ENCODE measurements at regions not wholly inside any gene's neighbourhood (a gene's known extent, or its start where the extent isn't known, plus 50 kb on each side); places are given as distances from the start of the nearest gene placed in this dataset.

- TF ChIP-seq POLR2AphosphoS5 (IDR thresholded peaks at IDR 0.05; ENCODE audit: low read depth, low read length) (no peak), CTCF (IDR thresholded peaks at IDR 0.05) (no peak), REST (IDR thresholded peaks at IDR 0.05; ENCODE audit: insufficient read depth in 1 of 2, low read depth in 2 of 2, low read length in 1 of 2) (no peak), TCF7L2 (IDR thresholded peaks at IDR 0.05; ENCODE audit: low read depth, low read length) (no peak), SIN3A (IDR thresholded peaks at IDR 0.05; ENCODE audit: borderline replicate concordance, insufficient read depth, low read depth, low read length) (no peak)
Measured at GRCh38 chr2:65576278-65576677, 143.9 kb upstream of the SPRED2 start.

Data from Panc1 (cell line).